Keratinocyte (primary cell): ENCODE measurements at regions not wholly inside any gene's neighbourhood (a gene's known extent, or its start where the extent isn't known, plus 50 kb on each side); places are given as distances from the start of the nearest gene placed in this dataset.

Experiments
- DNase-seq: peaks from one replicate; pipeline ENCODE4 v3.0.0-alpha.2; 2011; ENCODE audit warnings: low read depth, missing footprints, low spot score
- FAIRE-seq: peaks from 2 replicates; lab custom pipeline; 2011; peaks lifted over from hg19 to GRCh38; lab: Jason Lieb, UNC
- H2AFZ ChIP-seq: 2 replicates; pipeline ENCODE4 v1.6.0; 2012; ENCODE audit warnings: low read length, control low read depth, inconsistent platforms; ENCODE audit not compliant: control insufficient read depth
- H3K27ac ChIP-seq: 2 replicates; pipeline ENCODE4 v1.5.1; 2011; ENCODE audit warnings: low read length; ENCODE audit not compliant: control insufficient read depth, insufficient read depth
- H3K27me3 ChIP-seq: 3 replicates; pipeline ENCODE4 v1.6.0; 2011; ENCODE audit warnings: low read length; ENCODE audit not compliant: control insufficient read depth, insufficient read depth; ENCODE audit errors: extremely low read depth
- H3K36me3 ChIP-seq, 2 experiments: 2 replicates in 1 of 2; 3 replicates in 1 of 2; pipeline ENCODE4 v1.5.1; 2011; ENCODE audit warnings: low read length in 2 of 2, mild to moderate bottlenecking in 1 of 2; ENCODE audit not compliant: control insufficient read depth in 2 of 2, insufficient read depth in 2 of 2; ENCODE audit errors: extremely low read depth in 1 of 2
- H3K4me1 ChIP-seq: 3 replicates; pipeline ENCODE4 v1.5.1; 2011; ENCODE audit warnings: low read length; ENCODE audit not compliant: control insufficient read depth, insufficient read depth; ENCODE audit errors: extremely low read depth
- H3K4me2 ChIP-seq: 3 replicates; pipeline ENCODE4 v1.6.0; 2011; ENCODE audit warnings: low read depth, low read length; ENCODE audit not compliant: control insufficient read depth, insufficient read depth; ENCODE audit errors: extremely low read depth
- H3K4me3 ChIP-seq, 3 experiments: fragments of 200-600 bp in 1 of 3; sonication (generic) in 1 of 3; 2 replicates in 2 of 3; 3 replicates in 1 of 3; pipeline ENCODE4 v1.5.1; 2011 to 2016; ENCODE audit warnings: low read length in 3 of 3, mild to moderate bottlenecking in 3 of 3, control low read depth in 2 of 3, inconsistent platforms in 1 of 3, low read depth in 1 of 3, mixed read lengths in 1 of 3, mixed run types in 1 of 3, moderate library complexity in 1 of 3; ENCODE audit not compliant: control insufficient read depth in 2 of 3, insufficient read depth in 2 of 3; ENCODE audit errors: extremely low read depth in 1 of 3
- H3K79me2 ChIP-seq: 2 replicates; pipeline ENCODE4 v1.6.0; 2012; ENCODE audit warnings: low read length; ENCODE audit not compliant: control insufficient read depth, insufficient read depth
- H3K9ac ChIP-seq: 3 replicates; pipeline ENCODE4 v1.6.0; 2011; ENCODE audit warnings: low read length; ENCODE audit not compliant: control insufficient read depth, insufficient read depth; ENCODE audit errors: extremely low read depth
- H3K9me1 ChIP-seq: 3 replicates; pipeline ENCODE4 v1.6.0; 2011; ENCODE audit warnings: low read length; ENCODE audit not compliant: control insufficient read depth, insufficient read depth; ENCODE audit errors: extremely low read depth
- H3K9me3 ChIP-seq: 2 replicates; pipeline ENCODE4 v1.5.1; 2012; ENCODE audit warnings: low read depth, low read length; ENCODE audit not compliant: control insufficient read depth
- H4K20me1 ChIP-seq: 3 replicates; pipeline ENCODE4 v1.6.0; 2011; ENCODE audit warnings: low read length; ENCODE audit not compliant: control insufficient read depth, insufficient read depth; ENCODE audit errors: extremely low read depth
- CTCF ChIP-seq, 3 experiments: IDR thresholded peaks in 1 of 3; conservative IDR thresholded peaks in 1 of 3; optimal IDR thresholded peaks in 1 of 3; 2 replicates in 2 of 3; 3 replicates in 1 of 3; pipeline versions ENCODE3 to v1.5.1; 2011; ENCODE audit warnings: low read length in 3 of 3, mild to moderate bottlenecking in 3 of 3, moderate library complexity in 2 of 3, control low read depth in 1 of 3, inconsistent platforms in 1 of 3; ENCODE audit not compliant: insufficient read depth in 2 of 3; ENCODE audit errors: extremely low read depth in 1 of 3
- EZH2 ChIP-seq: IDR thresholded peaks from one replicate; pipeline ENCODE4 v1.6.1; 2012; ENCODE audit warnings: inconsistent platforms, mild to moderate bottlenecking, low read length, moderate library complexity
- dilution Hi-C: fragments of 300-500 bp; cut with MboI; formaldehyde crosslinking; loops from one replicate; pipeline ENCODE4 v1.7.0; 2020; ENCODE audit warnings: low sequenced_read_pairs; ENCODE audit not compliant: extremely low pct_ligation_motif_present

GRCh38 chr2:23121968-23122648 lies 262.9 kb upstream of the KLHL29 start:
- no peak overlapping the region for H3K27ac ChIP-seq

GRCh38 chr2:23122681-23123215 lies 262.2 kb upstream of the KLHL29 start:
- TF ChIP-seq EZH2 (no peak), CTCF (optimal IDR thresholded peaks at IDR 0.05 in 1 of 3, IDR thresholded peaks at IDR 0.05 in 1 of 3, conservative IDR thresholded peaks at IDR 0.05 in 1 of 3; ENCODE audit: extremely low read depth in 1 of 3, insufficient read depth in 2 of 3, low read length in 3 of 3) (no peak)
- H3K27me3 ChIP-seq, result no peaks in the 10 kb centered on the region
- no peak overlapping the region for H3K27ac ChIP-seq
- H3K79me2 ChIP-seq, result no peaks in the 10 kb centered on the region
- DNase-seq (no peak), FAIRE-seq (no peak)
- no peaks in the 10 kb centered on the region for H3K9me1 ChIP-seq
- no peak overlapping the region for H3K4me3 ChIP-seq
- H3K4me2 ChIP-seq, result no peak overlapping the region
- no peaks in the 10 kb centered on the region for H3K9me3 ChIP-seq
- dilution Hi-C loops, result no loop called here
- no peaks in the 10 kb centered on the region for H3K36me3 ChIP-seq
- H4K20me1 ChIP-seq, result no peaks in the 10 kb centered on the region
- H2AFZ ChIP-seq, result no peak overlapping the region
- no peaks in the 10 kb centered on the region for H3K4me1 ChIP-seq
- H3K9ac ChIP-seq, result no peak overlapping the region

More at GRCh38 chr2:23121968-23122648, 262.9 kb upstream of the KLHL29 start:
- dilution Hi-C loops, result no loop called here
- H3K4me3 ChIP-seq, result no peak overlapping the region
- no peaks in the 10 kb centered on the region for H3K9me1 ChIP-seq
- H2AFZ ChIP-seq, result no peak overlapping the region
- H3K4me1 ChIP-seq, result no peaks in the 10 kb centered on the region
- DNase-seq, result no peak
- TF ChIP-seq CTCF (optimal IDR thresholded peaks at IDR 0.05 in 1 of 3, IDR thresholded peaks at IDR 0.05 in 1 of 3, conservative IDR thresholded peaks at IDR 0.05 in 1 of 3; ENCODE audit: extremely low read depth in 1 of 3, insufficient read depth in 2 of 3, low read length in 3 of 3), result no peak
- no peak for TF ChIP-seq EZH2
- no peaks in the 10 kb centered on the region for H3K36me3 ChIP-seq
- H3K9me3 ChIP-seq, result no peaks in the 10 kb centered on the region
- no peaks in the 10 kb centered on the region for H4K20me1 ChIP-seq
- H3K9ac ChIP-seq, result no peak overlapping the region
- no peaks in the 10 kb centered on the region for H3K27me3 ChIP-seq
- H3K79me2 ChIP-seq, result no peaks in the 10 kb centered on the region
- no peak overlapping the region for H3K4me2 ChIP-seq
- no peak for FAIRE-seq
